ENCODE measurements at regions not wholly inside any gene's neighbourhood (a gene's known extent, or its start where the extent isn't known, plus 50 kb on each side); places are given as distances from the start of the nearest gene placed in this dataset.
A peak's percentile ranks its signal among the peaks of the same experiment; 100 is the strongest.

- Histone ChIP-seq H3K9me3 (ENCODE audit: control insufficient read depth, low read depth, low read length) (no peaks in the 10 kb centered on the region), H3K4me1 (ENCODE audit: control insufficient read depth, extremely low read depth, insufficient read depth, low read length) (peaks cover 6% of the 10 kb centered on the region), H3K4me3 (ENCODE audit: control insufficient read depth in 2 of 3, extremely low read depth in 1 of 3, insufficient read depth in 2 of 3, low read depth in 1 of 3, low read length in 3 of 3) (peak overlapping the region; percentile 8 to 43 (median 12)), H4K20me1 (ENCODE audit: control insufficient read depth, extremely low read depth, insufficient read depth, low read length) (no peaks in the 10 kb centered on the region), H3K27ac (ENCODE audit: control insufficient read depth, insufficient read depth, low read length) (no peak overlapping the region), H3K79me2 (ENCODE audit: control insufficient read depth, insufficient read depth, low read length) (no peaks in the 10 kb centered on the region), H2AFZ (ENCODE audit: control insufficient read depth, low read length) (no peak overlapping the region), H3K27me3 (ENCODE audit: control insufficient read depth, extremely low read depth, insufficient read depth, low read length) (no peaks in the 10 kb centered on the region), H3K36me3 (ENCODE audit: control insufficient read depth in 2 of 2, extremely low read depth in 1 of 2, insufficient read depth in 2 of 2, low read length in 2 of 2) (no peaks in the 10 kb centered on the region), H3K9ac (ENCODE audit: control insufficient read depth, extremely low read depth, insufficient read depth, low read length) (peak overlapping the region; percentile 62), H3K9me1 (ENCODE audit: control insufficient read depth, extremely low read depth, insufficient read depth, low read length) (no peaks in the 10 kb centered on the region), H3K4me2 (ENCODE audit: control insufficient read depth, extremely low read depth, insufficient read depth, low read depth, low read length) (peak overlapping the region; percentile 72)
- TF ChIP-seq, protein P1, sequence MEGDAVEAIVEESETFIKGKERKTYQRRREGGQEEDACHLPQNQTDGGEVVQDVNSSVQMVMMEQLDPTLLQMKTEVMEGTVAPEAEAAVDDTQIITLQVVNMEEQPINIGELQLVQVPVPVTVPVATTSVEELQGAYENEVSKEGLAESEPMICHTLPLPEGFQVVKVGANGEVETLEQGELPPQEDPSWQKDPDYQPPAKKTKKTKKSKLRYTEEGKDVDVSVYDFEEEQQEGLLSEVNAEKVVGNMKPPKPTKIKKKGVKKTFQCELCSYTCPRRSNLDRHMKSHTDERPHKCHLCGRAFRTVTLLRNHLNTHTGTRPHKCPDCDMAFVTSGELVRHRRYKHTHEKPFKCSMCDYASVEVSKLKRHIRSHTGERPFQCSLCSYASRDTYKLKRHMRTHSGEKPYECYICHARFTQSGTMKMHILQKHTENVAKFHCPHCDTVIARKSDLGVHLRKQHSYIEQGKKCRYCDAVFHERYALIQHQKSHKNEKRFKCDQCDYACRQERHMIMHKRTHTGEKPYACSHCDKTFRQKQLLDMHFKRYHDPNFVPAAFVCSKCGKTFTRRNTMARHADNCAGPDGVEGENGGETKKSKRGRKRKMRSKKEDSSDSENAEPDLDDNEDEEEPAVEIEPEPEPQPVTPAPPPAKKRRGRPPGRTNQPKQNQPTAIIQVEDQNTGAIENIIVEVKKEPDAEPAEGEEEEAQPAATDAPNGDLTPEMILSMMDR (optimal IDR thresholded peaks at IDR 0.05 in 1 of 3, IDR thresholded peaks at IDR 0.05 in 1 of 3, conservative IDR thresholded peaks at IDR 0.05 in 1 of 3; ENCODE audit: extremely low read depth in 1 of 3, insufficient read depth in 2 of 3, low read length in 3 of 3): no peak
- TF ChIP-seq EZH2 (IDR thresholded peaks at IDR 0.05; ENCODE audit: low read length): no peak
- DNase-seq (ENCODE audit: low read depth, low spot score) (no peak), FAIRE-seq (no peak)
- dilution Hi-C loops (cut with MboI; ENCODE audit: extremely low pct_ligation_motif_present, low sequenced_read_pairs): no loop called here
Measured at GRCh38 chr15:66842710-66843441, 140.8 kb downstream of the SMAD6 start.

DNA sequence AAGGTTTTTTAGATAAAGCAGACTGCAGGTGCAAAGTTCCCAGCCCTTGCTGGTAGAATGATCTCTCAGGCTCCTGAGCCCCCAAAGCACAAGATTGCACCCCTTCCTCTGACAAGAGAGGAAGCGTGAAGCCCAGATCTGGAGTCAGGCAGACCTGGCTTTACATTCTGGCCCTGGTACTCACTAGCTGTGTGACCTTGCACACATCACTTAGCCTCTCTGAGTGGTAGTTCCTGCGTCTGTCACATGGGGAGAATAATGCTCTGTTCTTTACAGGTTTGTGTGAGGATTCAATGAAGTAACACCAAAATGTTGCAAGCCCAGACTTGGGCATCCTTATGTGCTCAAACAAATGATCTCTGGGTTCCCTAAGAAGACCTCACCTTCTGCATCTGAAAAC, 141.5 kb downstream of the SMAD6 start:
- Histone ChIP-seq H2AFZ (ENCODE audit: control insufficient read depth, low read length) (no peak overlapping the region), H3K27ac (ENCODE audit: control insufficient read depth, insufficient read depth, low read length) (no peak overlapping the region), H3K79me2 (ENCODE audit: control insufficient read depth, insufficient read depth, low read length) (no peaks in the 10 kb centered on the region), H3K4me1 (ENCODE audit: control insufficient read depth, extremely low read depth, insufficient read depth, low read length) (peaks cover 6% of the 10 kb centered on the region), H3K27me3 (ENCODE audit: control insufficient read depth, extremely low read depth, insufficient read depth, low read length) (no peaks in the 10 kb centered on the region), H3K4me3 (ENCODE audit: control insufficient read depth in 2 of 3, extremely low read depth in 1 of 3, insufficient read depth in 2 of 3, low read depth in 1 of 3, low read length in 3 of 3) (no peak overlapping the region), H3K36me3 (ENCODE audit: control insufficient read depth in 2 of 2, extremely low read depth in 1 of 2, insufficient read depth in 2 of 2, low read length in 2 of 2) (no peaks in the 10 kb centered on the region), H3K4me2 (ENCODE audit: control insufficient read depth, extremely low read depth, insufficient read depth, low read depth, low read length) (no peak overlapping the region), H3K9me3 (ENCODE audit: control insufficient read depth, low read depth, low read length) (no peaks in the 10 kb centered on the region), H4K20me1 (ENCODE audit: control insufficient read depth, extremely low read depth, insufficient read depth, low read length) (no peaks in the 10 kb centered on the region), H3K9me1 (ENCODE audit: control insufficient read depth, extremely low read depth, insufficient read depth, low read length) (no peaks in the 10 kb centered on the region), H3K9ac (ENCODE audit: control insufficient read depth, extremely low read depth, insufficient read depth, low read length) (no peak overlapping the region)
- DNase-seq (ENCODE audit: low read depth, low spot score) (no peak), FAIRE-seq (no peak)
- dilution Hi-C loops (cut with MboI; ENCODE audit: extremely low pct_ligation_motif_present, low sequenced_read_pairs): no loop called here
- no peak for TF ChIP-seq EZH2 (IDR thresholded peaks at IDR 0.05; ENCODE audit: low read length)
- TF ChIP-seq, protein P1 (optimal IDR thresholded peaks at IDR 0.05 in 1 of 3, IDR thresholded peaks at IDR 0.05 in 1 of 3, conservative IDR thresholded peaks at IDR 0.05 in 1 of 3; ENCODE audit: extremely low read depth in 1 of 3, insufficient read depth in 2 of 3, low read length in 3 of 3): no peak
